ENCODE measurements at regions not wholly inside any gene's neighbourhood (a gene's known extent, or its start where the extent isn't known, plus 50 kb on each side); places are given as distances from the start of the nearest gene placed in this dataset.

GRCh38 chr2:120430957-120431356 is 85.0 kb downstream of the INHBB start:
- TF ChIP-seq CTCF (IDR thresholded peaks at IDR 0.05; ENCODE audit: low read depth, low read length), result no peak
- ChIA-PET CTCF (interaction anchor here (0.6 kb wide), 1 partner anchor 188 kb away, joined by 5 read pairs; no protein-coding TSS in a partner anchor), POLR2A (no interaction called here)
- DNase-seq (ENCODE audit: low read depth, low spot score), result no peak
- H3K27me3 ChIP-seq (ENCODE audit: control insufficient read depth, insufficient read depth, low read length), result peaks cover 67% of the 10 kb centered on the region
- no peaks in the 10 kb centered on the region for H3K9me3 ChIP-seq (ENCODE audit: control insufficient read depth, insufficient read depth, low read length)
- no peak overlapping the region for H3K27ac ChIP-seq (ENCODE audit: low read depth, low read length)
- H3K4me3 ChIP-seq (ENCODE audit: low read depth, low read length), result no peak overlapping the region

- CTCF ChIA-PET, result no interaction called here
- no peak for DNase-seq (ENCODE audit: low read depth, low spot score)
- H3K27me3 ChIP-seq (ENCODE audit: control insufficient read depth, insufficient read depth, low read length), result peaks cover 64% of the 10 kb centered on the region
These were observed 85.7 kb downstream of the INHBB start for GRCh38 chr2:120431386-120432292.

GRCh38 chr2:120432293-120432975 is 86.5 kb downstream of the INHBB start:
- no peaks in the 10 kb centered on the region for H3K9me3 ChIP-seq (ENCODE audit: control insufficient read depth, insufficient read depth, low read length)
- ChIA-PET POLR2A (interaction anchor here (0.6 kb wide), 1 partner anchor 37 kb away, joined by 3 read pairs; no protein-coding TSS in a partner anchor), CTCF (no interaction called here)
- DNase-seq (ENCODE audit: low read depth, low spot score), result no peak
- H3K27ac ChIP-seq (ENCODE audit: low read depth, low read length), result no peak overlapping the region
- no peak overlapping the region for H3K4me3 ChIP-seq (ENCODE audit: low read depth, low read length)
- TF ChIP-seq CTCF (IDR thresholded peaks at IDR 0.05; ENCODE audit: low read depth, low read length), result no peak
- H3K27me3 ChIP-seq (ENCODE audit: control insufficient read depth, insufficient read depth, low read length), result peaks cover 68% of the 10 kb centered on the region

More at GRCh38 chr2:120431386-120432292, 85.7 kb downstream of the INHBB start:
- no peaks in the 10 kb centered on the region for H3K9me3 ChIP-seq (ENCODE audit: control insufficient read depth, insufficient read depth, low read length)
- no peak overlapping the region for H3K4me3 ChIP-seq (ENCODE audit: low read depth, low read length)
- no peak overlapping the region for H3K27ac ChIP-seq (ENCODE audit: low read depth, low read length)
- POLR2A ChIA-PET, result no interaction called here
- TF ChIP-seq CTCF (IDR thresholded peaks at IDR 0.05; ENCODE audit: low read depth, low read length), result no peak

- no peak for TF ChIP-seq CTCF (IDR thresholded peaks at IDR 0.05; ENCODE audit: low read depth, low read length)
- Histone ChIP-seq H3K27me3 (ENCODE audit: control insufficient read depth, insufficient read depth, low read length) (peaks cover 71% of the 10 kb centered on the region), H3K9me3 (ENCODE audit: control insufficient read depth, insufficient read depth, low read length) (no peaks in the 10 kb centered on the region), H3K4me3 (ENCODE audit: low read depth, low read length) (no peak overlapping the region), H3K27ac (ENCODE audit: low read depth, low read length) (no peak overlapping the region)
- POLR2A ChIA-PET, result interaction anchor here (0.6 kb wide), 1 partner anchor 37 kb away, joined by 3 read pairs; no protein-coding TSS in a partner anchor
- CTCF ChIA-PET, result no interaction called here
- no peak for DNase-seq (ENCODE audit: low read depth, low spot score)
These were observed 87.3 kb downstream of the INHBB start for GRCh38 chr2:120432976-120433815.

Data from AG04450 (cell line).